Lower leg skin (tissue), 3 donors: ENCODE measurements at regions not wholly inside any gene's neighbourhood (a gene's known extent, or its start where the extent isn't known, plus 50 kb on each side); places are given as distances from the start of the nearest gene placed in this dataset.

Source experiments
- CTCF ChIP-seq, 3 donors: fragments of 450-650 bp; IDR thresholded peaks; one replicate each; pipeline ENCODE4 v1.5.1; 2016; ENCODE audit warnings: antibody characterized with exemption in 3 of 3, mild to moderate bottlenecking in 3 of 3, moderate library complexity in 2 of 3
- POLR2A ChIP-seq, 2 donors: fragments of 450-650 bp; IDR thresholded peaks; one replicate each; pipeline ENCODE4 v1.6.1; 2016 to 2017; ENCODE audit warnings: antibody characterized with exemption in 2 of 2, mild to moderate bottlenecking in 1 of 2, moderate library complexity in 1 of 2

- TF ChIP-seq CTCF (IDR thresholded peaks at IDR 0.05) (no peak), POLR2A (IDR thresholded peaks at IDR 0.05) (no peak)
These were observed 594.1 kb upstream of the PTPRD start for GRCh38 chr9:11206925-11207324.
